ENCODE measurements at regions not wholly inside any gene's neighbourhood (a gene's known extent, or its start where the extent isn't known, plus 50 kb on each side); places are given as distances from the start of the nearest gene placed in this dataset.

DNA sequence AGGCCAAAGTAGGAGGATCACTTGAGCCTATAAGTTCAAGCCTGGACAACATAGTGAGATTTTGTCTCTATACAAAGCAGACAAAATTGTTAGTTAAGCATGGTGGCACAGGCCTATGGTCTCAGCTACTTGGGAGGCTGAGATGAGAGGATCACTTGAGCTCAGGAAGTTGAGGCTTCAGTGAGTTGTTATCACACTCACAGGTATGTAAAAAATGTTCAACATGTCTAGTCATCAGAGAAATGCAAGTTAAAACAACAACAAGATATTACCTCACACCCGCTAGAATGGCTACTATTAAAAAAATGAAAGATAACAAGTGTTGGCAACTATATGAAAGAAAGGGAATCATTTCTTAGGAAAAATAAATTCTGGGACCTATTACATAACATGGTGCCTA lies 341.5 kb upstream of the ST8SIA4 start:
- no peak for TF ChIP-seq EGR1 (IDR thresholded peaks at IDR 0.05; ENCODE audit: low read depth in 2 of 2)
- TF ChIP-seq TAF1 (conservative IDR thresholded peaks at IDR 0.05): no peak
- TF ChIP-seq, protein P1, sequence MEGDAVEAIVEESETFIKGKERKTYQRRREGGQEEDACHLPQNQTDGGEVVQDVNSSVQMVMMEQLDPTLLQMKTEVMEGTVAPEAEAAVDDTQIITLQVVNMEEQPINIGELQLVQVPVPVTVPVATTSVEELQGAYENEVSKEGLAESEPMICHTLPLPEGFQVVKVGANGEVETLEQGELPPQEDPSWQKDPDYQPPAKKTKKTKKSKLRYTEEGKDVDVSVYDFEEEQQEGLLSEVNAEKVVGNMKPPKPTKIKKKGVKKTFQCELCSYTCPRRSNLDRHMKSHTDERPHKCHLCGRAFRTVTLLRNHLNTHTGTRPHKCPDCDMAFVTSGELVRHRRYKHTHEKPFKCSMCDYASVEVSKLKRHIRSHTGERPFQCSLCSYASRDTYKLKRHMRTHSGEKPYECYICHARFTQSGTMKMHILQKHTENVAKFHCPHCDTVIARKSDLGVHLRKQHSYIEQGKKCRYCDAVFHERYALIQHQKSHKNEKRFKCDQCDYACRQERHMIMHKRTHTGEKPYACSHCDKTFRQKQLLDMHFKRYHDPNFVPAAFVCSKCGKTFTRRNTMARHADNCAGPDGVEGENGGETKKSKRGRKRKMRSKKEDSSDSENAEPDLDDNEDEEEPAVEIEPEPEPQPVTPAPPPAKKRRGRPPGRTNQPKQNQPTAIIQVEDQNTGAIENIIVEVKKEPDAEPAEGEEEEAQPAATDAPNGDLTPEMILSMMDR (IDR thresholded peaks at IDR 0.05; ENCODE audit: low read depth, low read length, missing input control): no peak

All from liver (tissue), 3 donors.